HG03108 (cell line): ENCODE measurements at regions not wholly inside any gene's neighbourhood (a gene's known extent, or its start where the extent isn't known, plus 50 kb on each side); places are given as distances from the start of the nearest gene placed in this dataset.
"Not testable (repeated sequence)": the region's sequence is repeated elsewhere in the genome, so short reads cannot be mapped to it uniquely, and the experiment has no call there.

Source experiments
- ATAC-seq: cut with Tn5 transposase; IDR thresholded peaks from one replicate; pipeline ENCODE4 v1.9.1; 2021; ENCODE audit warnings: moderate library complexity; ENCODE audit not compliant: unreplicated experiment

- ATAC-seq, result not testable (repeated sequence)
Observed at GRCh38 chr16:16559179-16559740, 180.3 kb downstream of the NPIPA7 start.

- ATAC-seq, result not testable (repeated sequence)
Observed at GRCh38 chr16:16561532-16561931, 182.6 kb downstream of the NPIPA7 start.

GRCh38 chr16:16563962-16564361 is 185.0 kb downstream of the NPIPA7 start:
- ATAC-seq, result not testable (repeated sequence)

- ATAC-seq, result not testable (repeated sequence)
Observed at GRCh38 chr16:16565326-16565725, 186.4 kb downstream of the NPIPA7 start.

GRCh38 chr16:16570055-16570454 is 191.1 kb downstream of the NPIPA7 start:
- ATAC-seq, result not testable (repeated sequence)

- not testable (repeated sequence) for ATAC-seq
Observed at GRCh38 chr16:16570874-16571273, 191.9 kb downstream of the NPIPA7 start.

GRCh38 chr16:16572130-16572774 is 193.3 kb downstream of the NPIPA7 start:
- ATAC-seq, result not testable (repeated sequence)

GRCh38 chr16:16577062-16577461 is 198.1 kb downstream of the NPIPA7 start:
- not testable (repeated sequence) for ATAC-seq

- ATAC-seq, result no peak
Observed at GRCh38 chr16:16578701-16579100, 199.8 kb downstream of the NPIPA7 start.

GRCh38 chr16:16582916-16583315 is 204.0 kb downstream of the NPIPA7 start:
- ATAC-seq, result not testable (repeated sequence)

- ATAC-seq, result not testable (repeated sequence)
Observed at GRCh38 chr16:16586073-16586651, 207.2 kb downstream of the NPIPA7 start.

- ATAC-seq, result not testable (repeated sequence)
Observed at GRCh38 chr16:16586969-16587368, 208.0 kb downstream of the NPIPA7 start.

- ATAC-seq, result not testable (repeated sequence)
Observed at GRCh38 chr16:16588436-16588835, 209.5 kb downstream of the NPIPA7 start.

GRCh38 chr16:16590654-16591318 is 211.8 kb downstream of the NPIPA7 start:
- ATAC-seq, result not testable (repeated sequence)

GRCh38 chr16:16593156-16593863 is 214.4 kb downstream of the NPIPA7 start:
- ATAC-seq, result peak; percentile 44

- ATAC-seq, result peak; percentile 34
Observed at GRCh38 chr16:16595029-16595718, 216.2 kb downstream of the NPIPA7 start.

- ATAC-seq, result not testable (repeated sequence)
Observed at GRCh38 chr16:16601239-16601638, 222.3 kb downstream of the NPIPA7 start.

- not testable (repeated sequence) for ATAC-seq
Observed at GRCh38 chr16:16607401-16608082, 228.6 kb downstream of the NPIPA7 start.

- ATAC-seq, result not testable (repeated sequence)
Observed at GRCh38 chr16:16609627-16610026, 230.7 kb downstream of the NPIPA7 start.
